NT2/D1 (cell line): ENCODE measurements at regions not wholly inside any gene's neighbourhood (a gene's known extent, or its start where the extent isn't known, plus 50 kb on each side); places are given as distances from the start of the nearest gene placed in this dataset.

ENCODE experiments used
- DNase-seq: peaks from one replicate; pipeline ENCODE4 v3.0.0-alpha.2; 2011; ENCODE audit warnings: low read depth, low spot score
- H3K27me3 ChIP-seq: 2 replicates; pipeline ENCODE4 v1.6.0; 2011; ENCODE audit warnings: mild to moderate bottlenecking; ENCODE audit not compliant: insufficient read length, insufficient read depth
- H3K36me3 ChIP-seq: 2 replicates; pipeline ENCODE4 v1.6.1; 2011; ENCODE audit warnings: mild to moderate bottlenecking, low read length, mixed read lengths; ENCODE audit not compliant: insufficient read depth, insufficient read length
- H3K4me1 ChIP-seq: 2 replicates; pipeline ENCODE4 v1.5.1; 2011; ENCODE audit not compliant: insufficient read depth, insufficient read length
- H3K4me3 ChIP-seq: 2 replicates; pipeline ENCODE4 v1.5.1; 2011; ENCODE audit warnings: low read depth; ENCODE audit not compliant: insufficient read length
- H3K9ac ChIP-seq: 2 replicates; pipeline ENCODE4 v1.6.0; 2011; ENCODE audit warnings: low read depth; ENCODE audit not compliant: insufficient read length
- H3K9me3 ChIP-seq: 2 replicates; pipeline ENCODE4 v1.5.1; 2011; ENCODE audit warnings: mild to moderate bottlenecking, low read length; ENCODE audit not compliant: insufficient read depth
- SUZ12 ChIP-seq: IDR thresholded peaks from 2 replicates; pipeline ENCODE4 v1.6.1; 2011; ENCODE audit not compliant: insufficient read length, insufficient read depth; ENCODE audit errors: extremely low read depth
- YY1 ChIP-seq: IDR thresholded peaks from 2 replicates; pipeline ENCODE4 v1.6.1; 2011; ENCODE audit not compliant: insufficient read length, insufficient read depth
- ZNF274 ChIP-seq: IDR thresholded peaks from 2 replicates; pipeline ENCODE4 v1.6.1; 2011; ENCODE audit warnings: mild to moderate bottlenecking, low read depth, low read length

- Histone ChIP-seq H3K4me3 (no peak overlapping the region), H3K36me3 (peaks cover 6% of the 10 kb centered on the region), H3K4me1 (no peaks in the 10 kb centered on the region), H3K27me3 (no peaks in the 10 kb centered on the region), H3K9me3 (no peaks in the 10 kb centered on the region), H3K9ac (no peak overlapping the region)
- DNase-seq: no peak
- no peak for TF ChIP-seq SUZ12
- no peak for TF ChIP-seq YY1
- TF ChIP-seq ZNF274: no peak
These were observed 116.5 kb downstream of the ELAPOR2 start for GRCh38 chr7:86942995-86943394.

GRCh38 chr7:86942081-86942480, 117.4 kb downstream of the ELAPOR2 start:
- no peak for TF ChIP-seq YY1
- TF ChIP-seq ZNF274: no peak
- no peak for TF ChIP-seq SUZ12
- peaks cover 10% of the 10 kb centered on the region for H3K36me3 ChIP-seq
- DNase-seq: no peak
- H3K4me1 ChIP-seq: no peaks in the 10 kb centered on the region
- no peaks in the 10 kb centered on the region for H3K27me3 ChIP-seq
- no peak overlapping the region for H3K9ac ChIP-seq
- H3K4me3 ChIP-seq: no peak overlapping the region
- no peaks in the 10 kb centered on the region for H3K9me3 ChIP-seq

GRCh38 chr7:86939197-86939814, 120.1 kb downstream of the ELAPOR2 start:
- Histone ChIP-seq H3K4me1 (no peaks in the 10 kb centered on the region), H3K36me3 (peaks cover 10% of the 10 kb centered on the region), H3K9me3 (no peaks in the 10 kb centered on the region), H3K4me3 (no peak overlapping the region), H3K9ac (no peak overlapping the region), H3K27me3 (no peaks in the 10 kb centered on the region)
- DNase-seq: peak; percentile 50
- TF ChIP-seq ZNF274 (no peak), YY1 (no peak), SUZ12 (no peak)

GRCh38 chr7:86937363-86937878, 122.0 kb downstream of the ELAPOR2 start:
- no peak overlapping the region for H3K9ac ChIP-seq
- peaks cover 10% of the 10 kb centered on the region for H3K36me3 ChIP-seq
- no peak for DNase-seq
- TF ChIP-seq YY1 (no peak), SUZ12 (no peak), ZNF274 (no peak)
- H3K9me3 ChIP-seq: no peaks in the 10 kb centered on the region
- no peaks in the 10 kb centered on the region for H3K27me3 ChIP-seq
- H3K4me1 ChIP-seq: no peaks in the 10 kb centered on the region
- H3K4me3 ChIP-seq: no peak overlapping the region

- Histone ChIP-seq H3K9ac (no peak overlapping the region), H3K9me3 (no peaks in the 10 kb centered on the region), H3K36me3 (peaks cover 8% of the 10 kb centered on the region), H3K27me3 (no peaks in the 10 kb centered on the region), H3K4me1 (no peaks in the 10 kb centered on the region), H3K4me3 (no peak overlapping the region)
- TF ChIP-seq ZNF274: no peak
- no peak for TF ChIP-seq YY1
- no peak for TF ChIP-seq SUZ12
- no peak for DNase-seq
These were observed 126.1 kb downstream of the ELAPOR2 start for GRCh38 chr7:86933295-86933845.

- TF ChIP-seq SUZ12: no peak
- no peak for TF ChIP-seq ZNF274
- TF ChIP-seq YY1: no peak
- Histone ChIP-seq H3K9ac (no peak overlapping the region), H3K4me1 (no peaks in the 10 kb centered on the region), H3K27me3 (no peaks in the 10 kb centered on the region), H3K9me3 (no peaks in the 10 kb centered on the region), H3K4me3 (no peak overlapping the region), H3K36me3 (peaks cover 3% of the 10 kb centered on the region)
- DNase-seq: no peak
These were observed 127.4 kb downstream of the ELAPOR2 start for GRCh38 chr7:86932038-86932512.

- DNase-seq: no peak
- H3K4me1 ChIP-seq: no peaks in the 10 kb centered on the region
- no peak for TF ChIP-seq ZNF274
- TF ChIP-seq SUZ12: no peak
- TF ChIP-seq YY1: no peak
- H3K4me3 ChIP-seq: no peak overlapping the region
- H3K9ac ChIP-seq: no peak overlapping the region
- H3K27me3 ChIP-seq: no peaks in the 10 kb centered on the region
- no peaks in the 10 kb centered on the region for H3K9me3 ChIP-seq
- peaks cover 5% of the 10 kb centered on the region for H3K36me3 ChIP-seq
These were observed 128.0 kb downstream of the ELAPOR2 start for GRCh38 chr7:86931439-86931838.
